ENCODE measurements at regions not wholly inside any gene's neighbourhood (a gene's known extent, or its start where the extent isn't known, plus 50 kb on each side); places are given as distances from the start of the nearest gene placed in this dataset.

- Histone ChIP-seq H4K8ac (ENCODE audit: extremely low read depth, insufficient read depth, low read length) (no peak overlapping the region), H3K27me3 (replicated peaks in 1 of 4; ENCODE audit: control insufficient read depth in 3 of 4, extremely low read depth in 1 of 4, insufficient read depth in 3 of 4, low read length in 3 of 4) (peaks cover 0 to 1% (median 0%) of the 10 kb centered on the region in 4 experiments; a peak in 1 of 7 replicates), H3K56ac (replicated peaks; ENCODE audit: insufficient read length, low read depth, low read length) (no peak overlapping the region), H2BK20ac (ENCODE audit: low read length) (no peak overlapping the region), H3K4ac (replicated peaks; ENCODE audit: insufficient read length, low read depth, low read length) (no peak overlapping the region), H2BK5ac (ENCODE audit: low read depth, low read length) (no peak overlapping the region), H3K23me2 (ENCODE audit: low read depth, low read length) (no peaks in the 10 kb centered on the region), H3K23ac (ENCODE audit: insufficient read length) (no peak overlapping the region), H3K9me3 (ENCODE audit: insufficient read depth in 2 of 2, low read depth in 1 of 2, low read length in 1 of 2) (no peaks in the 10 kb centered on the region), H3K14ac (ENCODE audit: insufficient read length) (no peak overlapping the region), H4K91ac (replicated peaks; ENCODE audit: insufficient read length, low read length) (no peak overlapping the region), H3K36me3 (ENCODE audit: control insufficient read depth in 2 of 4, insufficient read depth in 4 of 4, low read length in 3 of 4) (no peaks in the 10 kb centered on the region), H4K20me1 (replicated peaks in 1 of 2; ENCODE audit: control insufficient read depth in 1 of 2, insufficient read depth in 2 of 2, low read length in 2 of 2) (no peaks in the 10 kb centered on the region), H2AFZ (ENCODE audit: low read length) (no peak overlapping the region), H3K18ac (ENCODE audit: extremely low read depth, low read length) (no peak overlapping the region), H2BK120ac (replicated peaks; ENCODE audit: low read depth, low read length) (no peak overlapping the region), H2BK12ac (ENCODE audit: low read depth, low read length) (no peak overlapping the region), H3K4me3 (ENCODE audit: extremely low read depth in 1 of 4, insufficient read depth in 2 of 4, low read depth in 3 of 4, low read length in 4 of 4) (no peak overlapping the region), H3K79me2 (ENCODE audit: control insufficient read depth in 1 of 2, insufficient read depth in 2 of 2, low read length in 2 of 2) (no peaks in the 10 kb centered on the region), H3K4me2 (ENCODE audit: insufficient read depth in 1 of 2, low read depth in 2 of 2, low read length in 2 of 2) (no peak overlapping the region), H2AK5ac (ENCODE audit: low read depth, low read length) (no peak overlapping the region), H3K79me1 (ENCODE audit: low read depth, low read length) (no peaks in the 10 kb centered on the region), H3K27ac (ENCODE audit: low read depth, low read length) (no peak overlapping the region), H3K9ac (replicated peaks in 1 of 4; ENCODE audit: extremely low read depth in 1 of 4, low read depth in 3 of 4, low read length in 3 of 4) (no peak overlapping the region), H4K5ac (ENCODE audit: insufficient read length, low read depth, low read length) (no peak overlapping the region), H3K4me1 (replicated peaks in 1 of 4; ENCODE audit: control insufficient read depth in 3 of 4, insufficient read depth in 4 of 4, low read length in 3 of 4) (no peaks in the 10 kb centered on the region), H2BK15ac (ENCODE audit: low read length) (no peak overlapping the region)
- ChIA-PET CTCF (ENCODE audit: partially characterized antibody) (interaction anchor here (1.1 kb wide), 1 partner anchor 9 kb away, joined by 4 read pairs; no protein-coding TSS in a partner anchor), POLR2A (ENCODE audit: partially characterized antibody) (no interaction called here)
- FAIRE-seq (no peak), DNase-seq (ENCODE audit: low read depth in 1 of 2, low spot score in 2 of 2) (no peak)
- TF ChIP-seq, protein P1, sequence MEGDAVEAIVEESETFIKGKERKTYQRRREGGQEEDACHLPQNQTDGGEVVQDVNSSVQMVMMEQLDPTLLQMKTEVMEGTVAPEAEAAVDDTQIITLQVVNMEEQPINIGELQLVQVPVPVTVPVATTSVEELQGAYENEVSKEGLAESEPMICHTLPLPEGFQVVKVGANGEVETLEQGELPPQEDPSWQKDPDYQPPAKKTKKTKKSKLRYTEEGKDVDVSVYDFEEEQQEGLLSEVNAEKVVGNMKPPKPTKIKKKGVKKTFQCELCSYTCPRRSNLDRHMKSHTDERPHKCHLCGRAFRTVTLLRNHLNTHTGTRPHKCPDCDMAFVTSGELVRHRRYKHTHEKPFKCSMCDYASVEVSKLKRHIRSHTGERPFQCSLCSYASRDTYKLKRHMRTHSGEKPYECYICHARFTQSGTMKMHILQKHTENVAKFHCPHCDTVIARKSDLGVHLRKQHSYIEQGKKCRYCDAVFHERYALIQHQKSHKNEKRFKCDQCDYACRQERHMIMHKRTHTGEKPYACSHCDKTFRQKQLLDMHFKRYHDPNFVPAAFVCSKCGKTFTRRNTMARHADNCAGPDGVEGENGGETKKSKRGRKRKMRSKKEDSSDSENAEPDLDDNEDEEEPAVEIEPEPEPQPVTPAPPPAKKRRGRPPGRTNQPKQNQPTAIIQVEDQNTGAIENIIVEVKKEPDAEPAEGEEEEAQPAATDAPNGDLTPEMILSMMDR (IDR thresholded peaks at IDR 0.05; ENCODE audit: control extremely low read depth in 1 of 3, insufficient read depth in 1 of 3, low read depth in 1 of 3, low read length in 3 of 3): no peak
- no peak for TF ChIP-seq YY1 (IDR thresholded peaks at IDR 0.05; ENCODE audit: low read depth, low read length)
- no peak for TF ChIP-seq CBX5 (IDR thresholded peaks at IDR 0.05; ENCODE audit: low read depth, low read length)
- TF ChIP-seq SP4 (IDR thresholded peaks at IDR 0.05; ENCODE audit: low read length): no peak
- WGBS, 2 experiments (ENCODE audit: extremely low coverage in 1 of 2, insufficient coverage in 1 of 2, insufficient read length in 1 of 2, insufficient replicate concordance in 2 of 2, low coverage in 1 of 2, low lambda C conversion rate in 2 of 2, missing lambda C conversion rate in 1 of 2): 93% methylated on average over 5 of the region's 5 CpGs; no CpG with 5 or more reads in 1 of the 2 experiments
These were observed 118.7 kb upstream of the SLCO6A1 start for GRCh38 chr5:102617191-102618187.
